Body of pancreas (tissue), 4 donors: ENCODE measurements at regions not wholly inside any gene's neighbourhood (a gene's known extent, or its start where the extent isn't known, plus 50 kb on each side); places are given as distances from the start of the nearest gene placed in this dataset.

Experiments used
- CTCF ChIP-seq, 7 experiments: fragments of 450-650 bp in 4 of 7; fragments of 200-600 bp in 3 of 7; sonication (generic) in 3 of 7; IDR thresholded peaks; one replicate each; pipeline ENCODE4 v1.5.1; 2016 to 2019; ENCODE audit warnings: antibody characterized with exemption in 7 of 7
- POLR2A ChIP-seq, 3 donors: fragments of 450-650 bp; IDR thresholded peaks; one replicate each; pipeline ENCODE4 v1.6.1; 2016; ENCODE audit warnings: antibody characterized with exemption in 3 of 3, mild to moderate bottlenecking in 2 of 3

GRCh38 chr4:133045288-133045687 lies 103.8 kb upstream of the PCDH10 start:
- TF ChIP-seq CTCF (IDR thresholded peaks at IDR 0.05) = no peak
- no peak for TF ChIP-seq POLR2A (IDR thresholded peaks at IDR 0.05)
